GM12878 (cell line): ENCODE measurements at regions not wholly inside any gene's neighbourhood (a gene's known extent, or its start where the extent isn't known, plus 50 kb on each side); places are given as distances from the start of the nearest gene placed in this dataset.

Source experiments
- ATAC-seq: fragments of 200-7000 bp; cut with Tn5 transposase; 3 replicates; pipeline ENCODE4 v1.9.1; 2020; ENCODE audit warnings: mild to moderate bottlenecking, moderate library complexity
- BruUV-seq: library from RNA; stranded (reverse); fragments of 400-500 nt; replicated peaks from 2 replicates; lab custom pipeline; 2021; lab: Mats Ljungman, UMichigan
- CTCF ChIA-PET: fragments of 300-600 bp; sonication (Branson Sonifier 250); formaldehyde crosslinking; extraction: SDS; loops from one replicate; lab custom pipeline; 2021; ENCODE audit warnings: inconsistent platforms; lab: Yijun Ruan, JAX
- POLR2A ChIA-PET: fragments of 350-600 bp; formaldehyde crosslinking; extraction: SDS; loops from one replicate; lab custom pipeline; 2021; ENCODE audit warnings: inconsistent platforms; lab: Charles Lee
- RAD21 ChIA-PET: fragments of 300-600 bp; sonication (Branson Sonifier 250); formaldehyde crosslinking; loops from one replicate; lab custom pipeline; 2023; ENCODE audit warnings: antibody characterized with exemption; ENCODE audit not compliant: unreplicated experiment; lab: Charles Lee
- SMC1A ChIA-PET: fragments of 300-600 bp; sonication (Branson Sonifier 250); formaldehyde crosslinking; loops from one replicate; lab custom pipeline; 2023; ENCODE audit not compliant: unreplicated experiment, uncharacterized antibody; lab: Charles Lee
- DNase-seq: peaks from one replicate; pipeline ENCODE4 v3.0.0-alpha.2; 2011; ENCODE audit warnings: low read depth, low spot score
- FAIRE-seq: peaks from 3 replicates; lab custom pipeline; 2011; peaks lifted over from hg19 to GRCh38; lab: Jason Lieb, UNC
- H2AFZ ChIP-seq: 2 replicates; pipeline ENCODE4 v1.6.0; 2011; ENCODE audit warnings: low read depth, low read length, control low read depth; ENCODE audit not compliant: control insufficient read depth
- H3K27ac ChIP-seq: 2 replicates; pipeline ENCODE4 v1.5.1; 2011; ENCODE audit warnings: control low read depth; ENCODE audit not compliant: control insufficient read depth, insufficient read depth
- H3K27me3 ChIP-seq, 2 experiments: replicated peaks in 1 of 2; 2 replicates each; pipeline versions ENCODE4 v1.6.0 to v1.6.1; 2011; ENCODE audit warnings: low read length in 1 of 2; ENCODE audit not compliant: control insufficient read depth in 2 of 2, insufficient read depth in 2 of 2
- H3K36me3 ChIP-seq, 2 experiments: 2 replicates each; pipeline ENCODE4 v1.5.1; 2011; ENCODE audit warnings: low read length in 1 of 2; ENCODE audit not compliant: control insufficient read depth in 2 of 2, insufficient read depth in 2 of 2
- H3K4me1 ChIP-seq: 2 replicates; pipeline ENCODE4 v1.6.1; 2011; ENCODE audit warnings: mild to moderate bottlenecking, low read length, moderate library complexity, mixed read lengths; ENCODE audit not compliant: control insufficient read depth, insufficient read depth
- H3K4me2 ChIP-seq: 2 replicates; pipeline ENCODE4 v1.6.0; 2011; ENCODE audit warnings: control low read depth; ENCODE audit not compliant: control insufficient read depth, insufficient read depth
- H3K4me3 ChIP-seq: fragments of 200-600 bp; sonication (generic); 2 replicates; pipeline ENCODE4 v1.5.1; 2016
- H3K79me2 ChIP-seq: 2 replicates; pipeline ENCODE4 v1.6.0; 2011; ENCODE audit warnings: low read length; ENCODE audit not compliant: control insufficient read depth, insufficient read depth
- H3K9ac ChIP-seq: 2 replicates; pipeline ENCODE4 v1.8.0; 2011; ENCODE audit warnings: low read length, control low read depth, mixed read lengths; ENCODE audit not compliant: control insufficient read depth, insufficient read depth
- H3K9me3 ChIP-seq: replicated peaks from 3 replicates; pipeline ENCODE4 v1.5.1; 2011; ENCODE audit warnings: mild to moderate bottlenecking, low read length; ENCODE audit not compliant: control insufficient read depth, insufficient read depth
- H4K20me1 ChIP-seq: 2 replicates; pipeline ENCODE4 v1.6.0; 2011; ENCODE audit not compliant: control insufficient read depth, insufficient read depth
- CBFB ChIP-seq: IDR thresholded peaks from 2 replicates; pipeline ENCODE4 v1.6.1; 2016; ENCODE audit warnings: antibody characterized with exemption, low read depth
- GABPA ChIP-seq: IDR thresholded peaks from 2 replicates; pipeline ENCODE4 v1.6.1; 2014; ENCODE audit warnings: antibody characterized with exemption, low read depth, mild to moderate bottlenecking, inconsistent platforms
- MEF2A ChIP-seq: IDR thresholded peaks from 2 replicates; pipeline ENCODE4 v1.6.1; 2011; ENCODE audit warnings: low read depth, mild to moderate bottlenecking, low read length, moderate library complexity; ENCODE audit not compliant: insufficient read depth
- NFYA ChIP-seq: IDR thresholded peaks from 2 replicates; pipeline ENCODE4 v1.6.1; 2011; ENCODE audit warnings: low read depth, mild to moderate bottlenecking, low read length, improper control_type of control experiment, borderline replicate concordance
- POLR2A ChIP-seq: IDR thresholded peaks from 2 replicates; pipeline ENCODE4 v1.6.1; 2011; ENCODE audit warnings: low read depth, mild to moderate bottlenecking, low read length
- RAD21 ChIP-seq: IDR thresholded peaks from 2 replicates; pipeline ENCODE4 v1.6.1; 2011; ENCODE audit warnings: mild to moderate bottlenecking, low read depth, low read length, moderate library complexity; ENCODE audit not compliant: insufficient read depth
- SPI1 ChIP-seq: IDR thresholded peaks from 2 replicates; pipeline ENCODE4 v1.6.1; 2011; ENCODE audit warnings: low read depth, mild to moderate bottlenecking, low read length, moderate library complexity, borderline replicate concordance; ENCODE audit not compliant: insufficient read depth
- SRF ChIP-seq, 2 experiments: IDR thresholded peaks; 2 replicates each; pipeline ENCODE4 v1.6.1; 2011; ENCODE audit warnings: low read depth in 2 of 2, low read length in 2 of 2, mild to moderate bottlenecking in 1 of 2, moderate library complexity in 1 of 2
- YBX1 ChIP-seq: fragments of 450-650 bp; IDR thresholded peaks from 2 replicates; pipeline ENCODE4 v1.6.1; 2016; ENCODE audit warnings: antibody characterized with exemption
- WGBS: methylation state at CpG from one replicate; pipeline ENCODE4 v1.1.6; 2016; ENCODE audit warnings: low lambda C conversion rate; ENCODE audit not compliant: insufficient replicate concordance, insufficient coverage; ENCODE audit errors: missing lambda C conversion rate; 5-methylcytosine and 5-hydroxymethylcytosine counted together
- in situ Hi-C: fragments of 300-500 bp; cut with MboI; formaldehyde crosslinking; loops from 9 replicates; pipeline ENCODE4 v1.14.3; 2018; ENCODE audit warnings: mixed read lengths
- intact Hi-C: fragments of 100-400 bp; cut with micrococcal nuclease; formaldehyde crosslinking; loops from one replicate; pipeline ENCODE4 v1.14.2; 2022; ENCODE audit not compliant: unreplicated experiment
- TF ChIP-seq, protein P1 (sequence below): fragments of 450-650 bp; formaldehyde crosslinking; IDR thresholded peaks from 2 replicates; pipeline ENCODE4 v1.4.0; 2022; ENCODE audit warnings: mild to moderate bottlenecking, moderate library complexity
- TF ChIP-seq, protein P2 (sequence below): IDR thresholded peaks from 2 replicates; pipeline ENCODE4 v1.6.1; 2011; ENCODE audit warnings: borderline replicate concordance, low read depth, mild to moderate bottlenecking, moderate library complexity, mixed read lengths, low read length; ENCODE audit not compliant: insufficient read depth; ENCODE audit errors: extremely low read length
- TF ChIP-seq, protein P3 (sequence below): fragments of 450-650 bp; IDR thresholded peaks from 2 replicates; pipeline ENCODE4 v1.6.1; 2017; ENCODE audit warnings: mild to moderate bottlenecking, moderate library complexity

DNA sequence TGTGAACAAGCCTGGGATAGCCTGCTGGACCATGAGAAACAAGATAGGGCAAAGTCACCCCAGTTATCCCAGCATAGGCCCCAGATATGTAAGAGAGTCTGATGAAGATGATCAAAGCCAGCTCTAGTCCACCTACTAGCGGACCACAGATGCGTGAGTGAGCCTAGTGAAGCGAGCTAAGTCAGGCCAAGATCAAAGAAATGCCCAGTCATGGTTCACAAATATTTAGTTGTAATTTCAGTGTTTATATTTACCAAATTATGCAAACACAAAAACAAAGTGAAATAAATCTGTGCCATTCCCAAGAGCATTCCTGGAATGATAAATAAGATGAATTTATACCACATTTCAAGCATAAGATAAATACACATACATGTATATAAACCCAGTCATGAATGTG, 308.1 kb upstream of the CTNNB1 start (continued):
- TF ChIP-seq, protein P1, sequence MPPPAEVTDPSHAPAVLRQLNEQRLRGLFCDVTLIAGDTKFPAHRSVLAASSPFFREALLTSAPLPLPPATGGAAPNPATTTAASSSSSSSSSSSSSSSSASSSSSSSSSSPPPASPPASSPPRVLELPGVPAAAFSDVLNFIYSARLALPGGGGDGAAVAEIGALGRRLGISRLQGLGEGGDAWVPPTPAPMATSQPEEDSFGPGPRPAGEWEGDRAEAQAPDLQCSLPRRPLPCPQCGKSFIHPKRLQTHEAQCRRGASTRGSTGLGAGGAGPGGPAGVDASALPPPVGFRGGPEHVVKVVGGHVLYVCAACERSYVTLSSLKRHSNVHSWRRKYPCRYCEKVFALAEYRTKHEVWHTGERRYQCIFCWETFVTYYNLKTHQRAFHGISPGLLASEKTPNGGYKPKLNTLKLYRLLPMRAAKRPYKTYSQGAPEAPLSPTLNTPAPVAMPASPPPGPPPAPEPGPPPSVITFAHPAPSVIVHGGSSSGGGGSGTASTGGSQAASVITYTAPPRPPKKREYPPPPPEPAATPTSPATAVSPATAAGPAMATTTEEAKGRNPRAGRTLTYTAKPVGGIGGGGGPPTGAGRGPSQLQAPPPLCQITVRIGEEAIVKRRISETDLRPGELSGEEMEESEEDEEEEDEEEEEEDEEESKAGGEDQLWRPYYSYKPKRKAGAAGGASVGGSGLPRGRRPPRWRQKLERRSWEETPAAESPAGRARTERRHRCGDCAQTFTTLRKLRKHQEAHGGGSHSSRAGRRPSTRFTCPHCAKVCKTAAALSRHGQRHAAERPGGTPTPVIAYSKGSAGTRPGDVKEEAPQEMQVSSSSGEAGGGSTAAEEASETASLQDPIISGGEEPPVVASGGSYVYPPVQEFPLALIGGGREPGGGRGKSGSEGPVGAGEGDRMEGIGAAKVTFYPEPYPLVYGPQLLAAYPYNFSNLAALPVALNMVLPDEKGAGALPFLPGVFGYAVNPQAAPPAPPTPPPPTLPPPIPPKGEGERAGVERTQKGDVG: no peak
- TF ChIP-seq, all 136 proteins: peak for 0

DNA sequence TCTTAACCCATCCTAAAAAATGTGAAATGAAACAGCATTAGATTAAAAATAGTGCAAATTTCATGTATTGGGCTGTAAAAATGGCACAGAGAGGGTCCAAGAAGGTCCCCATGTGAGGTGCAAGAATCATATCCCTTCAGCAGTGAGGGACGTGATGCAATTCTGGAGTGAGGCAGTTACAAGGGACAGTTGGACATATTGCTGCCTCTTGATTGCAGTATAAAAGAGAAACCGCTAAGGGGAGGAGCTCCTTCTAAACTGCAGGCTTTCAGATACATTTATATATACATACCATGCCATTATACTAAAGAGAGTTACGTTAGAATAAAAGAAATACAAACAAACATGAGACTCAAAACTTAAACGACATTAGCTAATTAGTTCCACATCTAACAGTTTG, 304.2 kb upstream of the CTNNB1 start:
- no peaks in the 10 kb centered on the region for H3K4me1 ChIP-seq
- intact Hi-C loops: no loop called here
- H4K20me1 ChIP-seq: no peaks in the 10 kb centered on the region
- ATAC-seq: no peak
- H3K9ac ChIP-seq: no peak overlapping the region
- ChIA-PET POLR2A (no interaction called here), SMC1A (interaction anchor here (0.6 to 1.5 kb wide), 5 partner anchors 14 to 159 kb away, joined by 3 to 4 read pairs (median 3); no protein-coding TSS in a partner anchor), CTCF (interaction anchor here (0.6 kb wide), 1 partner anchor 261 kb away, joined by 3 read pairs; no protein-coding TSS in a partner anchor), RAD21 (no interaction called here)
- WGBS: 23% methylated on average over 4 of the region's 4 CpGs
- H3K79me2 ChIP-seq: no peaks in the 10 kb centered on the region
- in situ Hi-C loops: no loop called here
- no peak overlapping the region for H3K4me2 ChIP-seq
- H3K36me3 ChIP-seq: no peaks in the 10 kb centered on the region
- BruUV-seq: no TSS peak
- no peaks in the 10 kb centered on the region for H3K27me3 ChIP-seq
- H2AFZ ChIP-seq: no peak overlapping the region
- no peaks in the 10 kb centered on the region for H3K9me3 ChIP-seq
- no peak overlapping the region for H3K4me3 ChIP-seq
- FAIRE-seq: no peak
- no peak for DNase-seq
- H3K27ac ChIP-seq: no peak overlapping the region
- TF ChIP-seq YBX1 (no peak), GABPA (no peak), CBFB (no peak), POLR2A (no peak), MEF2A (no peak), RAD21 (no peak), NFYA (no peak), SRF (IDR thresholded peaks at IDR 0.05; ENCODE audit: low read depth in 2 of 2, low read length in 2 of 2) (no peak), SPI1 (no peak)
- TF ChIP-seq, protein P2, sequence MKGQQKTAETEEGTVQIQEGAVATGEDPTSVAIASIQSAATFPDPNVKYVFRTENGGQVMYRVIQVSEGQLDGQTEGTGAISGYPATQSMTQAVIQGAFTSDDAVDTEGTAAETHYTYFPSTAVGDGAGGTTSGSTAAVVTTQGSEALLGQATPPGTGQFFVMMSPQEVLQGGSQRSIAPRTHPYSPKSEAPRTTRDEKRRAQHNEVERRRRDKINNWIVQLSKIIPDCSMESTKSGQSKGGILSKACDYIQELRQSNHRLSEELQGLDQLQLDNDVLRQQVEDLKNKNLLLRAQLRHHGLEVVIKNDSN: no peak
- TF ChIP-seq, protein P3, sequence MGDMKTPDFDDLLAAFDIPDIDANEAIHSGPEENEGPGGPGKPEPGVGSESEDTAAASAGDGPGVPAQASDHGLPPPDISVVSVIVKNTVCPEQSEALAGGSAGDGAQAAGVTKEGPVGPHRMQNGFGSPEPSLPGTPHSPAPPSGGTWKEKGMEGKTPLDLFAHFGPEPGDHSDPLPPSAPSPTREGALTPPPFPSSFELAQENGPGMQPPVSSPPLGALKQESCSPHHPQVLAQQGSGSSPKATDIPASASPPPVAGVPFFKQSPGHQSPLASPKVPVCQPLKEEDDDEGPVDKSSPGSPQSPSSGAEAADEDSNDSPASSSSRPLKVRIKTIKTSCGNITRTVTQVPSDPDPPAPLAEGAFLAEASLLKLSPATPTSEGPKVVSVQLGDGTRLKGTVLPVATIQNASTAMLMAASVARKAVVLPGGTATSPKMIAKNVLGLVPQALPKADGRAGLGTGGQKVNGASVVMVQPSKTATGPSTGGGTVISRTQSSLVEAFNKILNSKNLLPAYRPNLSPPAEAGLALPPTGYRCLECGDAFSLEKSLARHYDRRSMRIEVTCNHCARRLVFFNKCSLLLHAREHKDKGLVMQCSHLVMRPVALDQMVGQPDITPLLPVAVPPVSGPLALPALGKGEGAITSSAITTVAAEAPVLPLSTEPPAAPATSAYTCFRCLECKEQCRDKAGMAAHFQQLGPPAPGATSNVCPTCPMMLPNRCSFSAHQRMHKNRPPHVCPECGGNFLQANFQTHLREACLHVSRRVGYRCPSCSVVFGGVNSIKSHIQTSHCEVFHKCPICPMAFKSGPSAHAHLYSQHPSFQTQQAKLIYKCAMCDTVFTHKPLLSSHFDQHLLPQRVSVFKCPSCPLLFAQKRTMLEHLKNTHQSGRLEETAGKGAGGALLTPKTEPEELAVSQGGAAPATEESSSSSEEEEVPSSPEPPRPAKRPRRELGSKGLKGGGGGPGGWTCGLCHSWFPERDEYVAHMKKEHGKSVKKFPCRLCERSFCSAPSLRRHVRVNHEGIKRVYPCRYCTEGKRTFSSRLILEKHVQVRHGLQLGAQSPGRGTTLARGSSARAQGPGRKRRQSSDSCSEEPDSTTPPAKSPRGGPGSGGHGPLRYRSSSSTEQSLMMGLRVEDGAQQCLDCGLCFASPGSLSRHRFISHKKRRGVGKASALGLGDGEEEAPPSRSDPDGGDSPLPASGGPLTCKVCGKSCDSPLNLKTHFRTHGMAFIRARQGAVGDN: no peak
